Activated naive CD4-positive, alpha-beta T cell (primary cell): ENCODE measurements at regions not wholly inside any gene's neighbourhood (a gene's known extent, or its start where the extent isn't known, plus 50 kb on each side); places are given as distances from the start of the nearest gene placed in this dataset.
"Not testable (repeated sequence)": the region's sequence is repeated elsewhere in the genome, so short reads cannot be mapped to it uniquely, and the experiment has no call there.

Experiments
- DNase-seq, 4 experiments: peaks; one replicate each; lab custom pipeline; 2025; lab: John Stamatoyannopoulos, UW

- DNase-seq: no peak
These were observed 97.2 kb upstream of the METTL14 start for GRCh38 chr4:118587946-118588345.

GRCh38 chr4:118589471-118590055 is 95.6 kb upstream of the METTL14 start:
- DNase-seq: no peak

GRCh38 chr4:118591339-118592046 is 93.7 kb upstream of the METTL14 start:
- peak; percentile 84 to 90 (median 86) for DNase-seq

GRCh38 chr4:118592289-118592688 is 92.9 kb upstream of the METTL14 start:
- DNase-seq: not testable (repeated sequence)

GRCh38 chr4:118595883-118596282 is 89.3 kb upstream of the METTL14 start:
- not testable (repeated sequence) for DNase-seq

GRCh38 chr4:118625097-118625496 is 60.1 kb upstream of the METTL14 start:
- DNase-seq: not testable (repeated sequence)

GRCh38 chr4:118629697-118630096 is 55.5 kb upstream of the METTL14 start:
- DNase-seq: not testable (repeated sequence)

- not testable (repeated sequence) for DNase-seq
These were observed 54.3 kb upstream of the METTL14 start for GRCh38 chr4:118630897-118631296.

- not testable (repeated sequence) for DNase-seq
These were observed 53.7 kb upstream of the METTL14 start for GRCh38 chr4:118631321-118632050.

- not testable (repeated sequence) for DNase-seq
These were observed 51.7 kb upstream of the METTL14 start for GRCh38 chr4:118633476-118633875.

GRCh38 chr4:118634126-118634875 is 50.9 kb upstream of the METTL14 start:
- not testable (repeated sequence) for DNase-seq
